H1 (cell line): ENCODE measurements at regions not wholly inside any gene's neighbourhood (a gene's known extent, or its start where the extent isn't known, plus 50 kb on each side); places are given as distances from the start of the nearest gene placed in this dataset.

Experiments
- BRCA1 ChIP-seq: IDR thresholded peaks from 2 replicates; pipeline ENCODE4 v1.6.1; 2012; ENCODE audit warnings: low read depth, low read length, improper control_type of control experiment
- CREB1 ChIP-seq: IDR thresholded peaks from 2 replicates; pipeline ENCODE4 v1.6.1; 2012; ENCODE audit warnings: inconsistent platforms
- EP300 ChIP-seq, 2 experiments: IDR thresholded peaks; 1 replicate in 1 of 2; 2 replicates in 1 of 2; pipeline ENCODE4 v1.6.1; 2011 to 2012; ENCODE audit warnings: low read depth in 2 of 2, low read length in 2 of 2, mild to moderate bottlenecking in 2 of 2, borderline replicate concordance in 1 of 2, inconsistent platforms in 1 of 2, moderate library complexity in 1 of 2
- GTF2F1 ChIP-seq: IDR thresholded peaks from 2 replicates; pipeline ENCODE4 v1.6.1; 2012; ENCODE audit warnings: low read depth, low read length, improper control_type of control experiment, borderline replicate concordance
- KDM4A ChIP-seq: IDR thresholded peaks from one replicate; pipeline ENCODE4 v1.7.1; 2012; ENCODE audit warnings: low read depth, mild to moderate bottlenecking, moderate library complexity, low read length, inconsistent platforms; ENCODE audit not compliant: severe bottlenecking
- NRF1 ChIP-seq: IDR thresholded peaks from 2 replicates; pipeline ENCODE4 v1.6.1; 2011; ENCODE audit warnings: mild to moderate bottlenecking, low read depth, low read length, improper control_type of control experiment
- RAD21 ChIP-seq, 2 experiments: IDR thresholded peaks in 1 of 2; conservative IDR thresholded peaks in 1 of 2; 2 replicates each; pipeline ENCODE4 v1.6.1; 2011; ENCODE audit warnings: low read depth in 2 of 2, low read length in 2 of 2, improper control_type of control experiment in 1 of 2, inconsistent platforms in 1 of 2, mild to moderate bottlenecking in 1 of 2, moderate library complexity in 1 of 2
- SP1 ChIP-seq: IDR thresholded peaks from 2 replicates; pipeline ENCODE4 v1.6.1; 2011; ENCODE audit warnings: low read depth, low read length
- TBP ChIP-seq: IDR thresholded peaks from 2 replicates; pipeline ENCODE4 v1.6.1; 2011; ENCODE audit warnings: low read depth, low read length, improper control_type of control experiment
- TF ChIP-seq, protein P1 (sequence below): fragments of 300-600 bp; sonication (generic); IDR thresholded peaks from 2 replicates; pipeline ENCODE4 v1.7.1; 2012; ENCODE audit warnings: low read length, moderate library complexity, mild to moderate bottlenecking, inconsistent platforms; ENCODE audit not compliant: insufficient replicate concordance

DNA sequence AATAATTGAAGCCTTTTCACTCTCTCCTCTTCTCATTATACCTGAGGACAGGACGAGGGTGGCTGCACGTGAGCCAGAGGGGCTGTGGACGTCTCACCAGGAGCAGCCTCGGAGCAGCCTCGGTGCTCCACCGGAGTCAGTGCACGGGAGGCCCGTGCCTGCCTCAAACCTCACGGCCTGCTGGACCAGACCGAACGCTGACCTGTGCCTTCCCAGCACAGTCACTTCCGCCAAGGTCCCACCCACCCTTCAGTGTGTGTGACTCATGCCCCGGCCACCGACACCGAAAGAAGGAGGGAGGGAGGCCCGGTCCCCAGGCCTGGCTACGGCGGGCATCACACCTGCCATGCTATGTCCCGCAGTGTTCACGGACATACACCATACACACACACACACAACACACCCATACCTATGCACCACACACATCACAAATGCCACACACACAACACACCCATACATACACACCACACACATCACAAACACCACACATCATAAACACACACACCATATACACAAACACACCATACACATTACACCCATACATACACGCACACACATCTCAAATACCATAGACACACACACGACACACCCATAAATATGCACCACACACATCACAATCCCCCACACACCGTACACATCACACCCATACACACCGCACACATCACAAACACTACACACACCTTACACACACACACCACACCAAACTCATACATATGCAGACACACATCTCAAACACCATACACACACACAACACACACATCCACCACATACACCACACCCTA lies 1506.5 kb downstream of the TBC1D22A start (continued):
- TF ChIP-seq, protein P1, sequence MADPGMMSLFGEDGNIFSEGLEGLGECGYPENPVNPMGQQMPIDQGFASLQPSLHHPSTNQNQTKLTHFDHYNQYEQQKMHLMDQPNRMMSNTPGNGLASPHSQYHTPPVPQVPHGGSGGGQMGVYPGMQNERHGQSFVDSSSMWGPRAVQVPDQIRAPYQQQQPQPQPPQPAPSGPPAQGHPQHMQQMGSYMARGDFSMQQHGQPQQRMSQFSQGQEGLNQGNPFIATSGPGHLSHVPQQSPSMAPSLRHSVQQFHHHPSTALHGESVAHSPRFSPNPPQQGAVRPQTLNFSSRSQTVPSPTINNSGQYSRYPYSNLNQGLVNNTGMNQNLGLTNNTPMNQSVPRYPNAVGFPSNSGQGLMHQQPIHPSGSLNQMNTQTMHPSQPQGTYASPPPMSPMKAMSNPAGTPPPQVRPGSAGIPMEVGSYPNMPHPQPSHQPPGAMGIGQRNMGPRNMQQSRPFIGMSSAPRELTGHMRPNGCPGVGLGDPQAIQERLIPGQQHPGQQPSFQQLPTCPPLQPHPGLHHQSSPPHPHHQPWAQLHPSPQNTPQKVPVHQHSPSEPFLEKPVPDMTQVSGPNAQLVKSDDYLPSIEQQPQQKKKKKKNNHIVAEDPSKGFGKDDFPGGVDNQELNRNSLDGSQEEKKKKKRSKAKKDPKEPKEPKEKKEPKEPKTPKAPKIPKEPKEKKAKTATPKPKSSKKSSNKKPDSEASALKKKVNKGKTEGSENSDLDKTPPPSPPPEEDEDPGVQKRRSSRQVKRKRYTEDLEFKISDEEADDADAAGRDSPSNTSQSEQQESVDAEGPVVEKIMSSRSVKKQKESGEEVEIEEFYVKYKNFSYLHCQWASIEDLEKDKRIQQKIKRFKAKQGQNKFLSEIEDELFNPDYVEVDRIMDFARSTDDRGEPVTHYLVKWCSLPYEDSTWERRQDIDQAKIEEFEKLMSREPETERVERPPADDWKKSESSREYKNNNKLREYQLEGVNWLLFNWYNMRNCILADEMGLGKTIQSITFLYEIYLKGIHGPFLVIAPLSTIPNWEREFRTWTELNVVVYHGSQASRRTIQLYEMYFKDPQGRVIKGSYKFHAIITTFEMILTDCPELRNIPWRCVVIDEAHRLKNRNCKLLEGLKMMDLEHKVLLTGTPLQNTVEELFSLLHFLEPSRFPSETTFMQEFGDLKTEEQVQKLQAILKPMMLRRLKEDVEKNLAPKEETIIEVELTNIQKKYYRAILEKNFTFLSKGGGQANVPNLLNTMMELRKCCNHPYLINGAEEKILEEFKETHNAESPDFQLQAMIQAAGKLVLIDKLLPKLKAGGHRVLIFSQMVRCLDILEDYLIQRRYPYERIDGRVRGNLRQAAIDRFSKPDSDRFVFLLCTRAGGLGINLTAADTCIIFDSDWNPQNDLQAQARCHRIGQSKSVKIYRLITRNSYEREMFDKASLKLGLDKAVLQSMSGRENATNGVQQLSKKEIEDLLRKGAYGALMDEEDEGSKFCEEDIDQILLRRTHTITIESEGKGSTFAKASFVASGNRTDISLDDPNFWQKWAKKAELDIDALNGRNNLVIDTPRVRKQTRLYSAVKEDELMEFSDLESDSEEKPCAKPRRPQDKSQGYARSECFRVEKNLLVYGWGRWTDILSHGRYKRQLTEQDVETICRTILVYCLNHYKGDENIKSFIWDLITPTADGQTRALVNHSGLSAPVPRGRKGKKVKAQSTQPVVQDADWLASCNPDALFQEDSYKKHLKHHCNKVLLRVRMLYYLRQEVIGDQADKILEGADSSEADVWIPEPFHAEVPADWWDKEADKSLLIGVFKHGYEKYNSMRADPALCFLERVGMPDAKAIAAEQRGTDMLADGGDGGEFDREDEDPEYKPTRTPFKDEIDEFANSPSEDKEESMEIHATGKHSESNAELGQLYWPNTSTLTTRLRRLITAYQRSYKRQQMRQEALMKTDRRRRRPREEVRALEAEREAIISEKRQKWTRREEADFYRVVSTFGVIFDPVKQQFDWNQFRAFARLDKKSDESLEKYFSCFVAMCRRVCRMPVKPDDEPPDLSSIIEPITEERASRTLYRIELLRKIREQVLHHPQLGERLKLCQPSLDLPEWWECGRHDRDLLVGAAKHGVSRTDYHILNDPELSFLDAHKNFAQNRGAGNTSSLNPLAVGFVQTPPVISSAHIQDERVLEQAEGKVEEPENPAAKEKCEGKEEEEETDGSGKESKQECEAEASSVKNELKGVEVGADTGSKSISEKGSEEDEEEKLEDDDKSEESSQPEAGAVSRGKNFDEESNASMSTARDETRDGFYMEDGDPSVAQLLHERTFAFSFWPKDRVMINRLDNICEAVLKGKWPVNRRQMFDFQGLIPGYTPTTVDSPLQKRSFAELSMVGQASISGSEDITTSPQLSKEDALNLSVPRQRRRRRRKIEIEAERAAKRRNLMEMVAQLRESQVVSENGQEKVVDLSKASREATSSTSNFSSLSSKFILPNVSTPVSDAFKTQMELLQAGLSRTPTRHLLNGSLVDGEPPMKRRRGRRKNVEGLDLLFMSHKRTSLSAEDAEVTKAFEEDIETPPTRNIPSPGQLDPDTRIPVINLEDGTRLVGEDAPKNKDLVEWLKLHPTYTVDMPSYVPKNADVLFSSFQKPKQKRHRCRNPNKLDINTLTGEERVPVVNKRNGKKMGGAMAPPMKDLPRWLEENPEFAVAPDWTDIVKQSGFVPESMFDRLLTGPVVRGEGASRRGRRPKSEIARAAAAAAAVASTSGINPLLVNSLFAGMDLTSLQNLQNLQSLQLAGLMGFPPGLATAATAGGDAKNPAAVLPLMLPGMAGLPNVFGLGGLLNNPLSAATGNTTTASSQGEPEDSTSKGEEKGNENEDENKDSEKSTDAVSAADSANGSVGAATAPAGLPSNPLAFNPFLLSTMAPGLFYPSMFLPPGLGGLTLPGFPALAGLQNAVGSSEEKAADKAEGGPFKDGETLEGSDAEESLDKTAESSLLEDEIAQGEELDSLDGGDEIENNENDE = no peak
- TF ChIP-seq TBP (no peak), SP1 (no peak), EP300 (IDR thresholded peaks at IDR 0.05; ENCODE audit: borderline replicate concordance in 1 of 2, low read depth in 2 of 2, low read length in 2 of 2) (no peak), BRCA1 (no peak), KDM4A (no peak), RAD21 (IDR thresholded peaks at IDR 0.05 in 1 of 2, conservative IDR thresholded peaks at IDR 0.05 in 1 of 2; ENCODE audit: low read depth in 2 of 2, low read length in 2 of 2) (no peak), GTF2F1 (no peak), CREB1 (no peak), NRF1 (no peak)
